AG04450 (cell line): ENCODE measurements at regions not wholly inside any gene's neighbourhood (a gene's known extent, or its start where the extent isn't known, plus 50 kb on each side); places are given as distances from the start of the nearest gene placed in this dataset.

Experiments used
- CTCF ChIA-PET: fragments of 300-600, 350-600 bp; formaldehyde crosslinking; extraction: SDS; loops from one replicate; lab custom pipeline; 2022; ENCODE audit warnings: antibody characterized with exemption, inconsistent platforms; lab: Charles Lee
- POLR2A ChIA-PET: fragments of 350-600 bp; formaldehyde crosslinking; extraction: SDS; loops from one replicate; lab custom pipeline; 2021; ENCODE audit warnings: antibody characterized with exemption, inconsistent platforms; lab: Yijun Ruan, JAX
- DNase-seq: peaks from one replicate; pipeline ENCODE4 v3.0.0-alpha.2; 2011; ENCODE audit warnings: low read depth, low spot score
- H3K27ac ChIP-seq: one replicate; pipeline ENCODE4 v1.5.1; 2012; ENCODE audit warnings: low read depth, low read length, control low read depth
- H3K27me3 ChIP-seq: one replicate; pipeline ENCODE4 v1.6.0; 2012; ENCODE audit warnings: low read length; ENCODE audit not compliant: control insufficient read depth, insufficient read depth
- H3K4me3 ChIP-seq: 2 replicates; pipeline ENCODE4 v1.5.1; 2011; ENCODE audit warnings: mild to moderate bottlenecking, low read depth, low read length, control low read depth
- H3K9me3 ChIP-seq: 2 replicates; pipeline ENCODE4 v1.5.1; 2012; ENCODE audit warnings: low read length; ENCODE audit not compliant: control insufficient read depth, insufficient read depth
- TF ChIP-seq, protein P1 (sequence below): IDR thresholded peaks from 2 replicates; pipeline ENCODE4 v1.5.1; 2011; ENCODE audit warnings: low read depth, low read length, control low read depth, inconsistent platforms

DNA sequence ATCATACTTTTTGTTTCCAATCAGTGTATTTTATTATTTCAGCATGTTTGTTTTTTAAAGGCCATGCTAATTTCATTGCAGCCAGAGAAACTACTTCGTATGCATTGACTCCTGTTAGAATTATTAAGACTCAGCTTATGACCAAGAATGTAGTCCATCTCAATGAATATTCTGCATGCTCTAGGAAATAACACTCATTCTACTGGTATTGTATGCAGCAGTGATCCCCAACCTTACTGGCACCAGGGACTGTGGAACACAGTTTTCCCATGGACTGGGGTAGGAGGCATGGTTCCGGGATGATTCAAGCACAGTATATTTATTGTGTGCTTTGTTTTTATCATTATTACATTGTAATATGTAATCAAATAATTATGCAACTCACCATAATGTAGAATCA, 356.9 kb downstream of the DSEL start:
- TF ChIP-seq, protein P1, sequence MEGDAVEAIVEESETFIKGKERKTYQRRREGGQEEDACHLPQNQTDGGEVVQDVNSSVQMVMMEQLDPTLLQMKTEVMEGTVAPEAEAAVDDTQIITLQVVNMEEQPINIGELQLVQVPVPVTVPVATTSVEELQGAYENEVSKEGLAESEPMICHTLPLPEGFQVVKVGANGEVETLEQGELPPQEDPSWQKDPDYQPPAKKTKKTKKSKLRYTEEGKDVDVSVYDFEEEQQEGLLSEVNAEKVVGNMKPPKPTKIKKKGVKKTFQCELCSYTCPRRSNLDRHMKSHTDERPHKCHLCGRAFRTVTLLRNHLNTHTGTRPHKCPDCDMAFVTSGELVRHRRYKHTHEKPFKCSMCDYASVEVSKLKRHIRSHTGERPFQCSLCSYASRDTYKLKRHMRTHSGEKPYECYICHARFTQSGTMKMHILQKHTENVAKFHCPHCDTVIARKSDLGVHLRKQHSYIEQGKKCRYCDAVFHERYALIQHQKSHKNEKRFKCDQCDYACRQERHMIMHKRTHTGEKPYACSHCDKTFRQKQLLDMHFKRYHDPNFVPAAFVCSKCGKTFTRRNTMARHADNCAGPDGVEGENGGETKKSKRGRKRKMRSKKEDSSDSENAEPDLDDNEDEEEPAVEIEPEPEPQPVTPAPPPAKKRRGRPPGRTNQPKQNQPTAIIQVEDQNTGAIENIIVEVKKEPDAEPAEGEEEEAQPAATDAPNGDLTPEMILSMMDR, result no peak

DNA sequence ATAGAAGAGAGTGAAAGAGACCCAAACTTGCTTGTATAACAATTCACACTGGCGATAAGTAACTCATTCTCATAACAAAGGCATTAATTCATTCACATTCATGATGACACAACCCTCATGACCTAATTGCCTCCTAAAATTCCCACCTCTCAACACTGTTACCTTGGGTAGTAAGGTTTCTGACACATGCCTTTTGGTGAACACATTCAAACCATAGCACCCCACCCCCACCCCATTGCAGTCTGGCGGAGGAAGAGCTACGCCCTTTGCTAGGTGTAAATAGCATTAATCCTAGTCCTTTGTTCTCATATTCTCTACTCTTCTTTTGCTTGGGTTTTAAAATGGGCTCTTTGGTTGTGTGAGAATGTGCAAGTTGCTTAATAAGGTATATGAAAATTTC, 361.5 kb downstream of the DSEL start:
- POLR2A ChIA-PET, result no interaction called here
- no peak for DNase-seq
- Histone ChIP-seq H3K4me3 (no peak overlapping the region), H3K9me3 (no peaks in the 10 kb centered on the region), H3K27ac (no peak overlapping the region), H3K27me3 (no peaks in the 10 kb centered on the region)
- TF ChIP-seq, protein P1, result no peak
- CTCF ChIA-PET, result no interaction called here

More for the DNA sequence above, 356.9 kb downstream of the DSEL start:
- ChIA-PET POLR2A (no interaction called here), CTCF (no interaction called here)
- H3K27ac ChIP-seq, result no peak overlapping the region
- no peak overlapping the region for H3K4me3 ChIP-seq
- H3K9me3 ChIP-seq, result no peaks in the 10 kb centered on the region
- no peak for DNase-seq
- no peaks in the 10 kb centered on the region for H3K27me3 ChIP-seq

DNA sequence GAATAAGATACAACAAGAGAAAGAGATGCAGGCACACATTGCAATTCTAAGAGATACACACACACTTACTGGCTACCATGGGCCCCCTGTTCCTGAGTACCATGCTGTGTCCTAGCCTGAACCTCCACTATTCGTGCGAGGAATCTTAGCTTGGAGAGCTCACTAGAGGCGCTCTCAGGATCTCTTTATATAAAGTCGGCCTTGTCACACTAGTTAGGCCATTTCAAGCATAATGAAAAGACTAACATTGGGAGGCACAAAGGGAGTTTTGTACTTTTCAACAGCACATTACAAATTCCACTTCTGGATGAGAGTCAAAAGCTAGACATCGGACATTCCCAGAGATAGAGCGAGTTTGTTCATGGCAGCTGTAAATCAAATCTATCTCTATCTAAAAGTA, 365.2 kb downstream of the DSEL start:
- ChIA-PET CTCF (no interaction called here), POLR2A (no interaction called here)
- TF ChIP-seq, protein P1, result no peak
- H3K27ac ChIP-seq, result no peak overlapping the region
- H3K9me3 ChIP-seq, result no peaks in the 10 kb centered on the region
- no peaks in the 10 kb centered on the region for H3K27me3 ChIP-seq
- no peak for DNase-seq
- no peak overlapping the region for H3K4me3 ChIP-seq

DNA sequence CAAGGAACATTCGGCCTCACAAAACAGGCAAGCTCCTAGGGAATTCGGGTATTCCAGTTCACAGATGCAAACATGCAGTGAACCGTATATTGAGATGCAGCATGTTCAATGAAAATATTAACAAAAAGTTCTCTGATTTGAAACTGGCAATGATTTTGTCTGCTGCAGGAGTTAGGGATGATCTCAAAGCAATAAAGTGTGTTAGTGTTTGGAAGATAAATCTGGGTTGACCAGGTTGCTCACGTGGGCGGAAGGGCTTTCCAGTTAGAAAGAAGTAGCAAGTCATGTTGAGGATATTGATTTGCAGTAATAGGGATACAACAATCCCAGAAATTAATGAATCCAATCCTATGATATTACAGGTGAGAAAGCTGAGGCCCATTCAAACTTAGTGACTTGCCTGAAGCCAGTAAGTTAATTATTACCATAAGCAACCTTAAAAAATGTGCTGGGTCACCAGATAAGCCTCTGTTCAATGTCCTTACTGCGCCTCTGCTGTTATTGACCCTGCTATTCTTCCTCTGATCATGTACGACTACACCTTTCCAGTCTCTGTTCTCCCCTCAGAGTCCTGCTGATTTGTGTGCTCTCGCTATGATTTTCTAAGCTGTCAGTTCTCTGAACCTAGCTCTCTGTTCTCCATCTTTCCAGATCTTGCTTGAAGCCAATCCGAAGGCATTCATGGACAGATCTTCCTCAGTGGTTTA, 370.8 kb downstream of the DSEL start:
- Histone ChIP-seq H3K27ac (no peak overlapping the region), H3K27me3 (no peaks in the 10 kb centered on the region), H3K4me3 (no peak overlapping the region), H3K9me3 (no peaks in the 10 kb centered on the region)
- POLR2A ChIA-PET, result no interaction called here
- no peak for DNase-seq
- CTCF ChIA-PET, result no interaction called here
- TF ChIP-seq, protein P1, result no peak

DNA sequence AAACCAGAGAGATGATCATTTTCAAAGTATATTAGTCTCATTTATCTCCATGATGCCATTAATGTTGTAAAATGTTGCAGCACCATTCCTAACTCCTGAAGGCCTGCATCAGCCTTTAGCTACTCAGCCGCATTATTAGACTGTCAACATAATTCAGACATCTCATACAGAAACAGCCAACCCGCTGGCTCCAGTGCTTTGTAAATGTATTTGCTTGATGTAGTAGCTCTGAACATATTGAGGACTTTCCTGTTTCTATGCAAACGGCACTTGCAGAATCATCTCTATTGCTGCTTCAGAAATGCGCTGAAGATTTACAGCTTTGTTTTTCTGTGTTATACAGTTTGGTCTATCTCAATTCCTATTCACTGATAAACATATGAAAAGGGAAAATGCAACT, 372.2 kb downstream of the DSEL start:
- TF ChIP-seq, protein P1, result no peak
- Histone ChIP-seq H3K4me3 (no peak overlapping the region), H3K27ac (no peak overlapping the region), H3K9me3 (no peaks in the 10 kb centered on the region), H3K27me3 (no peaks in the 10 kb centered on the region)
- ChIA-PET CTCF (no interaction called here), POLR2A (no interaction called here)
- DNase-seq, result no peak
